ENCODE measurements at regions not wholly inside any gene's neighbourhood (a gene's known extent, or its start where the extent isn't known, plus 50 kb on each side); places are given as distances from the start of the nearest gene placed in this dataset.

- TF ChIP-seq, protein P1, sequence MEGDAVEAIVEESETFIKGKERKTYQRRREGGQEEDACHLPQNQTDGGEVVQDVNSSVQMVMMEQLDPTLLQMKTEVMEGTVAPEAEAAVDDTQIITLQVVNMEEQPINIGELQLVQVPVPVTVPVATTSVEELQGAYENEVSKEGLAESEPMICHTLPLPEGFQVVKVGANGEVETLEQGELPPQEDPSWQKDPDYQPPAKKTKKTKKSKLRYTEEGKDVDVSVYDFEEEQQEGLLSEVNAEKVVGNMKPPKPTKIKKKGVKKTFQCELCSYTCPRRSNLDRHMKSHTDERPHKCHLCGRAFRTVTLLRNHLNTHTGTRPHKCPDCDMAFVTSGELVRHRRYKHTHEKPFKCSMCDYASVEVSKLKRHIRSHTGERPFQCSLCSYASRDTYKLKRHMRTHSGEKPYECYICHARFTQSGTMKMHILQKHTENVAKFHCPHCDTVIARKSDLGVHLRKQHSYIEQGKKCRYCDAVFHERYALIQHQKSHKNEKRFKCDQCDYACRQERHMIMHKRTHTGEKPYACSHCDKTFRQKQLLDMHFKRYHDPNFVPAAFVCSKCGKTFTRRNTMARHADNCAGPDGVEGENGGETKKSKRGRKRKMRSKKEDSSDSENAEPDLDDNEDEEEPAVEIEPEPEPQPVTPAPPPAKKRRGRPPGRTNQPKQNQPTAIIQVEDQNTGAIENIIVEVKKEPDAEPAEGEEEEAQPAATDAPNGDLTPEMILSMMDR (IDR thresholded peaks at IDR 0.05), result no peak
- TF ChIP-seq POLR2A (IDR thresholded peaks at IDR 0.05), result no peak
Measured at GRCh38 chr6:15025446-15025845, 220.4 kb upstream of the JARID2 start.

Measured in body of pancreas (tissue), 4 donors.